Gastrocnemius medialis (tissue), 4 donors: ENCODE measurements at regions not wholly inside any gene's neighbourhood (a gene's known extent, or its start where the extent isn't known, plus 50 kb on each side); places are given as distances from the start of the nearest gene placed in this dataset.

ENCODE experiments used
- ATAC-seq, 2 donors: fragments of 150-250 bp; one replicate each; pipeline ENCODE4 v1.9.1; 2016
- DNase-seq, 2 donors: peaks; one replicate each; pipeline ENCODE4 v3.0.0-alpha.2; 2019
- H3K27ac ChIP-seq, 4 donors: fragments of 200-600 bp; sonication (generic); 1 replicate in 1 of 4; 2 replicates in 3 of 4; pipeline ENCODE4 v1.5.1; 2016 to 2018; ENCODE audit warnings: mild to moderate bottlenecking in 2 of 4, moderate library complexity in 1 of 4
- H3K27me3 ChIP-seq, 3 donors: fragments of 200-600 bp; sonication (generic) in 2 of 3; 1 replicate in 1 of 3; 2 replicates in 2 of 3; pipeline versions ENCODE4 v1.5.1 to v1.6.0; 2016 to 2019; ENCODE audit warnings: mild to moderate bottlenecking in 1 of 3, moderate library complexity in 1 of 3
- H3K36me3 ChIP-seq, 2 donors: fragments of 200-600 bp; sonication (generic) in 1 of 2; one replicate each; pipeline ENCODE4 v1.5.1; 2017 to 2018
- H3K4me1 ChIP-seq, 2 donors: fragments of 200-600 bp; sonication (generic) in 1 of 2; one replicate each; pipeline ENCODE4 v1.5.1; 2016 to 2017; ENCODE audit warnings: mild to moderate bottlenecking in 2 of 2
- H3K4me3 ChIP-seq, 4 donors: fragments of 200-600 bp; sonication (generic) in 3 of 4; 1 replicate in 1 of 4; 2 replicates in 3 of 4; pipeline ENCODE4 v1.5.1; 2016 to 2019; ENCODE audit warnings: mild to moderate bottlenecking in 2 of 4
- H3K9me3 ChIP-seq, 3 donors: fragments of 200-600 bp; sonication (generic) in 2 of 3; 1 replicate in 1 of 3; 2 replicates in 2 of 3; pipeline ENCODE4 v1.5.1; 2016 to 2019
- CTCF ChIP-seq, 5 experiments: fragments of 450-650 bp in 3 of 5; fragments of 200-600 bp in 2 of 5; sonication (generic) in 2 of 5; IDR thresholded peaks in 4 of 5; conservative IDR thresholded peaks in 1 of 5; 1 replicate in 4 of 5; 2 replicates in 1 of 5; pipeline ENCODE4 v1.5.1; 2016 to 2019; ENCODE audit warnings: antibody characterized with exemption in 5 of 5, mild to moderate bottlenecking in 3 of 5, moderate library complexity in 3 of 5
- POLR2A ChIP-seq, 2 donors: fragments of 450-650 bp; IDR thresholded peaks; one replicate each; pipeline ENCODE4 v1.6.1; 2017; ENCODE audit warnings: antibody characterized with exemption in 2 of 2, mild to moderate bottlenecking in 2 of 2, moderate library complexity in 2 of 2
- in situ Hi-C, 4 donors: fragments of 200-750 bp; cut with MboI; loops; one replicate each; pipeline versions ENCODE4 v1.15.0 to v1.8.0; 2017; ENCODE audit warnings: low sequenced_read_pairs in 4 of 4
- intact Hi-C: fragments of 100-400 bp; cut with DNase I; formaldehyde crosslinking; loops from one replicate; pipeline ENCODE4 v1.15.1; 2023; ENCODE audit warnings: low total_unique reads

- intact Hi-C loops (no loop called here), in situ Hi-C loops (loop anchor here in 2 of 4 donors (25.0 kb wide), 1 partner anchor 378 kb away; the partner anchor contains the start of gene NTS (in 2 of the 2))
- no peak for ATAC-seq
- H3K36me3 ChIP-seq, result no peaks in the 10 kb centered on the region
- DNase-seq, result no peak
- no peaks in the 10 kb centered on the region for H3K9me3 ChIP-seq
- H3K27ac ChIP-seq, result no peak overlapping the region
- H3K4me1 ChIP-seq, result no peaks in the 10 kb centered on the region
- no peaks in the 10 kb centered on the region for H3K27me3 ChIP-seq
- no peak overlapping the region for H3K4me3 ChIP-seq
- TF ChIP-seq CTCF (IDR thresholded peaks at IDR 0.05 in 4 of 5, conservative IDR thresholded peaks at IDR 0.05 in 1 of 5) (no peak), POLR2A (IDR thresholded peaks at IDR 0.05) (no peak)
Measured at GRCh38 chr12:85484387-85484786, 204.4 kb downstream of the ALX1 start.

- no peak for DNase-seq
- no peak overlapping the region for H3K27ac ChIP-seq
- no peaks in the 10 kb centered on the region for H3K36me3 ChIP-seq
- in situ Hi-C loops, result loop anchor here in 2 of 4 donors (25.0 kb wide), 1 partner anchor 373 kb away; the partner anchor contains the start of gene NTS (in 2 of the 2)
- no peak overlapping the region for H3K4me3 ChIP-seq
- intact Hi-C loops, result no loop called here
- H3K27me3 ChIP-seq, result no peaks in the 10 kb centered on the region
- H3K4me1 ChIP-seq, result no peaks in the 10 kb centered on the region
- ATAC-seq, result no peak
- no peaks in the 10 kb centered on the region for H3K9me3 ChIP-seq
- TF ChIP-seq POLR2A (IDR thresholded peaks at IDR 0.05) (no peak), CTCF (IDR thresholded peaks at IDR 0.05 in 4 of 5, conservative IDR thresholded peaks at IDR 0.05 in 1 of 5) (no peak)
Measured at GRCh38 chr12:85489194-85489593, 209.2 kb downstream of the ALX1 start.

- intact Hi-C loops (no loop called here), in situ Hi-C loops (no loop called here)
- no peaks in the 10 kb centered on the region for H3K27me3 ChIP-seq
- no peaks in the 10 kb centered on the region for H3K36me3 ChIP-seq
- no peaks in the 10 kb centered on the region for H3K9me3 ChIP-seq
- no peak for DNase-seq
- H3K4me3 ChIP-seq, result no peak overlapping the region
- no peak overlapping the region for H3K27ac ChIP-seq
- no peak for ATAC-seq
- no peaks in the 10 kb centered on the region for H3K4me1 ChIP-seq
- TF ChIP-seq CTCF (IDR thresholded peaks at IDR 0.05 in 4 of 5, conservative IDR thresholded peaks at IDR 0.05 in 1 of 5) (no peak), POLR2A (IDR thresholded peaks at IDR 0.05) (no peak)
Measured at GRCh38 chr12:85504164-85504563, 224.1 kb downstream of the ALX1 start.

- no peak for ATAC-seq
- H3K27ac ChIP-seq, result no peak overlapping the region
- in situ Hi-C loops, result no loop called here
Measured at GRCh38 chr12:85504624-85505023, 224.6 kb downstream of the ALX1 start.

More at GRCh38 chr12:85504624-85505023, 224.6 kb downstream of the ALX1 start:
- H3K9me3 ChIP-seq, result no peaks in the 10 kb centered on the region
- TF ChIP-seq POLR2A (IDR thresholded peaks at IDR 0.05), result no peak
- no peak for TF ChIP-seq CTCF (IDR thresholded peaks at IDR 0.05 in 4 of 5, conservative IDR thresholded peaks at IDR 0.05 in 1 of 5)
- no peaks in the 10 kb centered on the region for H3K27me3 ChIP-seq
- intact Hi-C loops, result no loop called here
- DNase-seq, result no peak
- H3K36me3 ChIP-seq, result no peaks in the 10 kb centered on the region
- H3K4me3 ChIP-seq, result no peak overlapping the region
- H3K4me1 ChIP-seq, result no peaks in the 10 kb centered on the region
